Upper lobe of right lung (tissue), 1 donor: ENCODE measurements at regions not wholly inside any gene's neighbourhood (a gene's known extent, or its start where the extent isn't known, plus 50 kb on each side); places are given as distances from the start of the nearest gene placed in this dataset.

Source experiments
- ATAC-seq: fragments of 200-7000 bp; cut with Tn5 transposase; one replicate; pipeline ENCODE4 v1.9.1; 2020; ENCODE audit warnings: mild to moderate bottlenecking, moderate library complexity
- DNase-seq: peaks from one replicate; pipeline ENCODE4 v3.0.0-alpha.2; 2020
- H3K27ac ChIP-seq: fragments of 200-600 bp; one replicate; pipeline ENCODE4 v1.8.0; 2022
- H3K27me3 ChIP-seq: fragments of 200-600 bp; one replicate; pipeline ENCODE4 v1.8.0; 2022; ENCODE audit warnings: mild to moderate bottlenecking
- H3K36me3 ChIP-seq: fragments of 200-600 bp; one replicate; pipeline ENCODE4 v1.8.0; 2022
- H3K4me1 ChIP-seq: fragments of 200-600 bp; one replicate; pipeline ENCODE4 v1.8.0; 2022
- H3K4me3 ChIP-seq: fragments of 200-600 bp; one replicate; pipeline ENCODE4 v1.8.0; 2022; ENCODE audit warnings: mild to moderate bottlenecking
- H3K9me3 ChIP-seq: fragments of 200-600 bp; one replicate; pipeline ENCODE4 v1.8.0; 2022
- CTCF ChIP-seq: fragments of 200-600 bp; IDR thresholded peaks from one replicate; pipeline ENCODE4 v1.8.0; 2022; ENCODE audit warnings: antibody characterized with exemption
- intact Hi-C: fragments of 100-400 bp; cut with DNase I; formaldehyde crosslinking; loops from one replicate; pipeline ENCODE4 v1.11.0; 2022
- donor health status: DM: no; HTN: yes; CAD: no; lungs with severe emphysema.

GRCh38 chr13:34696741-34697140 is 245.3 kb upstream of the NBEA start:
- ATAC-seq (no peak), DNase-seq (no peak)
- TF ChIP-seq CTCF: no peak
- H3K27me3 ChIP-seq: no peaks in the 10 kb centered on the region
- no peaks in the 10 kb centered on the region for H3K36me3 ChIP-seq
- H3K4me1 ChIP-seq: no peaks in the 10 kb centered on the region
- H3K27ac ChIP-seq: no peak overlapping the region
- H3K9me3 ChIP-seq: no peaks in the 10 kb centered on the region
- intact Hi-C loops: no loop called here
- no peak overlapping the region for H3K4me3 ChIP-seq

GRCh38 chr13:34698945-34699344 is 243.1 kb upstream of the NBEA start:
- intact Hi-C loops: no loop called here
- ATAC-seq: no peak

GRCh38 chr13:34700155-34700554 is 241.9 kb upstream of the NBEA start:
- DNase-seq: no peak

More at GRCh38 chr13:34698945-34699344, 243.1 kb upstream of the NBEA start:
- no peak for DNase-seq
- Histone ChIP-seq H3K9me3 (no peaks in the 10 kb centered on the region), H3K27ac (no peak overlapping the region), H3K4me3 (no peak overlapping the region), H3K36me3 (no peaks in the 10 kb centered on the region), H3K4me1 (no peaks in the 10 kb centered on the region), H3K27me3 (no peaks in the 10 kb centered on the region)
- no peak for TF ChIP-seq CTCF

GRCh38 chr13:34701919-34702318 is 240.2 kb upstream of the NBEA start:
- Histone ChIP-seq H3K36me3 (no peaks in the 10 kb centered on the region), H3K9me3 (no peaks in the 10 kb centered on the region), H3K4me1 (no peaks in the 10 kb centered on the region), H3K4me3 (no peak overlapping the region), H3K27me3 (no peaks in the 10 kb centered on the region), H3K27ac (no peak overlapping the region)
- no peak for TF ChIP-seq CTCF
- DNase-seq (no peak), ATAC-seq (no peak)
- intact Hi-C loops: no loop called here

More at GRCh38 chr13:34700155-34700554, 241.9 kb upstream of the NBEA start:
- intact Hi-C loops: no loop called here
- no peak overlapping the region for H3K4me3 ChIP-seq
- no peak overlapping the region for H3K27ac ChIP-seq
- no peaks in the 10 kb centered on the region for H3K9me3 ChIP-seq
- no peaks in the 10 kb centered on the region for H3K36me3 ChIP-seq
- no peak for ATAC-seq
- no peak for TF ChIP-seq CTCF
- H3K27me3 ChIP-seq: no peaks in the 10 kb centered on the region
- H3K4me1 ChIP-seq: no peaks in the 10 kb centered on the region

- no peaks in the 10 kb centered on the region for H3K36me3 ChIP-seq
- TF ChIP-seq CTCF: no peak
- no peaks in the 10 kb centered on the region for H3K4me1 ChIP-seq
- DNase-seq (no peak), ATAC-seq (no peak)
- H3K27me3 ChIP-seq: no peaks in the 10 kb centered on the region
- H3K9me3 ChIP-seq: no peaks in the 10 kb centered on the region
- H3K27ac ChIP-seq: no peak overlapping the region
- intact Hi-C loops: no loop called here
- no peak overlapping the region for H3K4me3 ChIP-seq
Measured at GRCh38 chr13:34708566-34709313, 233.3 kb upstream of the NBEA start.
